HepG2 (cell line): ENCODE measurements at regions not wholly inside any gene's neighbourhood (a gene's known extent, or its start where the extent isn't known, plus 50 kb on each side); places are given as distances from the start of the nearest gene placed in this dataset.
A peak's percentile ranks its signal among the peaks of the same experiment; 100 is the strongest.

Experiments
- ATF7-NPFF ChIP-seq: sonication (generic); formaldehyde crosslinking; IDR thresholded peaks from 2 replicates; pipeline ENCODE4 v1.8.1; 2023; ENCODE audit warnings: mild to moderate bottlenecking, low read depth, missing genetic modification reagents, moderate library complexity
- ETV6 ChIP-seq: sonication (generic); formaldehyde crosslinking; conservative IDR thresholded peaks from 2 replicates; pipeline ENCODE4 v1.4.0; 2020; ENCODE audit warnings: missing genetic modification reagents
- FUBP1 ChIP-seq: sonication (generic); formaldehyde crosslinking; IDR thresholded peaks from 2 replicates; pipeline ENCODE4 v1.5.1; 2020; ENCODE audit warnings: missing genetic modification reagents, mild to moderate bottlenecking, borderline replicate concordance
- HNRNPUL1 ChIP-seq: fragments of 200-400 bp; formaldehyde crosslinking; IDR thresholded peaks from 2 replicates; pipeline ENCODE4 v1.6.1; 2017; ENCODE audit warnings: low read depth, mild to moderate bottlenecking, low read length, moderate library complexity
- IRF1 ChIP-seq: sonication (generic); formaldehyde crosslinking; IDR thresholded peaks from 2 replicates; pipeline ENCODE4 v1.4.0; 2020; ENCODE audit warnings: low read depth, mild to moderate bottlenecking, missing genetic modification reagents
- MTF2 ChIP-seq: sonication (generic); formaldehyde crosslinking; IDR thresholded peaks from 2 replicates; pipeline ENCODE4 v1.5.0; 2020; ENCODE audit warnings: missing genetic modification reagents, borderline replicate concordance
- POLR2G ChIP-seq: fragments of 200-400 bp; formaldehyde crosslinking; IDR thresholded peaks from 2 replicates; pipeline ENCODE4 v1.6.1; 2018; ENCODE audit warnings: mild to moderate bottlenecking, low read depth, low read length, moderate library complexity
- RBAK ChIP-seq: sonication (generic); formaldehyde crosslinking; IDR thresholded peaks from 2 replicates; pipeline ENCODE4 v1.5.1; 2020; ENCODE audit warnings: mild to moderate bottlenecking, missing genetic modification reagents
- RNF219 ChIP-seq: sonication (generic); formaldehyde crosslinking; IDR thresholded peaks from 2 replicates; pipeline ENCODE4 v1.5.0; 2020; ENCODE audit warnings: mild to moderate bottlenecking, missing genetic modification reagents
- SCMH1 ChIP-seq: sonication (generic); formaldehyde crosslinking; IDR thresholded peaks from 2 replicates; pipeline ENCODE4 v1.9.0; 2021; ENCODE audit warnings: missing genetic modification reagents, mild to moderate bottlenecking, borderline replicate concordance
- SKIL ChIP-seq: sonication (generic); formaldehyde crosslinking; IDR thresholded peaks from 2 replicates; pipeline ENCODE4 v1.8.0; 2022; ENCODE audit warnings: missing genetic modification reagents, mild to moderate bottlenecking, moderate library complexity, borderline replicate concordance
- TSC22D2 ChIP-seq: sonication (generic); formaldehyde crosslinking; IDR thresholded peaks from 2 replicates; pipeline ENCODE4 v1.5.1; 2020; ENCODE audit warnings: missing genetic modification reagents, mild to moderate bottlenecking, borderline replicate concordance
- YY1 ChIP-seq: IDR thresholded peaks from 2 replicates; pipeline ENCODE4 v1.6.1; 2011; ENCODE audit warnings: low read length, low read depth, moderate library complexity, mild to moderate bottlenecking; ENCODE audit not compliant: insufficient read depth, insufficient replicate concordance
- ZBTB49 ChIP-seq: sonication (generic); formaldehyde crosslinking; IDR thresholded peaks from 2 replicates; pipeline ENCODE4 v1.4.0; 2020; ENCODE audit warnings: missing genetic modification reagents, borderline replicate concordance
- ZNF350 ChIP-seq: sonication (generic); formaldehyde crosslinking; IDR thresholded peaks from 2 replicates; pipeline ENCODE4 v1.4.0; 2020; ENCODE audit warnings: mild to moderate bottlenecking, low read depth, missing genetic modification reagents, borderline replicate concordance
- ZNF484 ChIP-seq: sonication (generic); formaldehyde crosslinking; IDR thresholded peaks from 2 replicates; pipeline ENCODE4 v1.5.1; 2020; ENCODE audit warnings: mild to moderate bottlenecking, low read depth, missing genetic modification reagents, borderline replicate concordance
- ZNF790 ChIP-seq: sonication (generic); formaldehyde crosslinking; IDR thresholded peaks from 2 replicates; pipeline ENCODE4 v1.8.0; 2022; ENCODE audit warnings: missing genetic modification reagents, mild to moderate bottlenecking, borderline replicate concordance

- TF ChIP-seq SKIL (CRISPR knock-in tag) (peak; percentile 48; the same call in 1 of the 2 replicates), ZNF350 (CRISPR knock-in tag) (peak; percentile 84), MTF2 (CRISPR knock-in tag) (no peak), RBAK (CRISPR knock-in tag) (0 out of 2 replicates have a peak, but pooled peaks have one; percentile 26), ETV6 (peak; percentile 87), SCMH1 (CRISPR knock-in tag) (no peak), POLR2G (peak; percentile 97), IRF1 (peak; percentile 41; the same call in 1 of the 2 replicates), TSC22D2 (CRISPR knock-in tag) (peak; percentile 68; the same call in 1 of the 2 replicates), RNF219 (no peak), HNRNPUL1 (no peak), ZNF790 (CRISPR knock-in tag) (no peak), ZBTB49 (CRISPR knock-in tag) (peak; percentile 74; the same call in 1 of the 2 replicates), ATF7-NPFF (CRISPR knock-in tag) (peak; percentile 92), ZNF484 (0 out of 2 replicates have a peak, but pooled peaks have one; percentile 40), YY1 (peak; percentile 68), FUBP1 (CRISPR knock-in tag) (no peak)
Observed at GRCh38 chr16:31700530-31701388, 172.8 kb upstream of the ZNF267 start (continued).
